Stimulated activated naive B cell treated with anti-CD40 and anti-IgM and Interleukin-4, amounts not matched to agents 10 μg/mL and 1 μg/mL and 100 μg/mL, for 72 hours (primary cell): ENCODE measurements at regions not wholly inside any gene's neighbourhood (a gene's known extent, or its start where the extent isn't known, plus 50 kb on each side); places are given as distances from the start of the nearest gene placed in this dataset.

Source experiments
- ATAC-seq, 2 donors: fragments of 150-1000 bp; cut with Tn5 transposase; replicated peaks; 2 replicates each; pipeline ENCODE4 v1.10.0; 2021; ENCODE audit warnings: moderate library complexity in 1 of 2
- DNase-seq: peaks from one replicate; pipeline ENCODE4 v3.0.0; 2021
- H3K27ac Mint-ChIP-seq: one replicate; pipeline ENCODE4 v1.8.0; 2022; ENCODE audit warnings: mild to moderate bottlenecking, mixed read lengths
- H3K27me3 Mint-ChIP-seq, 2 donors: one replicate each; pipeline ENCODE4 v1.8.0; 2022; ENCODE audit warnings: mixed read lengths in 2 of 2
- H3K36me3 Mint-ChIP-seq, 2 donors: one replicate each; pipeline ENCODE4 v1.8.0; 2022; ENCODE audit warnings: mixed read lengths in 2 of 2, mild to moderate bottlenecking in 1 of 2
- H3K4me1 Mint-ChIP-seq, 2 donors: one replicate each; pipeline ENCODE4 v1.8.0; 2022; ENCODE audit warnings: mixed read lengths in 2 of 2, mild to moderate bottlenecking in 1 of 2
- H3K4me3 Mint-ChIP-seq, 2 donors: one replicate each; pipeline ENCODE4 v1.8.0; 2022; ENCODE audit warnings: mild to moderate bottlenecking in 2 of 2, mixed read lengths in 2 of 2, moderate library complexity in 1 of 2
- H3K9me3 Mint-ChIP-seq, 2 donors: one replicate each; pipeline ENCODE4 v1.8.0; 2022; ENCODE audit warnings: mixed read lengths in 2 of 2, mild to moderate bottlenecking in 1 of 2

DNA sequence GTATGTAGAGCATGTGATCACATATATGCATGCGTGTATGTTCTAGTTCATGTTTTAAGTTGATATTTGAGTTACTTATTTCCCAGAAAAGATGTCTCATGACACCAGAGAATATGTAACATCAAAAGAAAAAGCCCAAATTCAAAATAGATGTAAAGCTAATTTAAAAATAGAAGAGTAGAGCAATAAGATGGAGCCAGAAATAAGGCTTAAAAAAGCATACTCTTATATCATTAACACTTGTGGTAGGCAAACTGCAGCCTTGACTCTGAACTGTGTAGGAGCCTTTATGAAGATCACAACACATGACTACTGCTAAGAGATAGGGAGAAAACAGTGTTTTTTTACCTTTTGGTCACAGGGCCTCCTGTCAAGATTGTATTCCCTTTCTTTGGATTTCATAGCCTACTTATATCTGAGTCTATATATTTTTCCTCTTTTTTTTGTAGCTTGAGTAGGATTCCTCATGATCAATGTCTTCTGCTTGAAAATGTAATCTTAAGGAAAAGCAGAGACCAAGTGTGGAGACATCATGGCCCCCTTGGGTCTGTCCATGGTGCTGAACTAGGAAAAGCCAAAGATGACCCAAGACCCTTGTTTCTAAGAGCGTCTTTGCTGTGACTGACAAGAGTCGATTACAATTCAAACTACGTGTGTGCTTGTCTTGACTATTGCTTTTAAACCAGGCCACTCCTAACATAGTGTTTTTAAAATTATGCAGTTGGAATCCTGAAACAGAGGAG lies 390.4 kb downstream of the SHISA9 start:
- Mint-ChIP-seq H3K4me3 (no peak overlapping the region), H3K9me3 (peaks cover 0 to 3% of the 10 kb centered on the region in 2 donors), H3K27ac (no peak overlapping the region), H3K27me3 (peaks cover 8 to 13% of the 10 kb centered on the region in 2 donors), H3K36me3 (no peaks in the 10 kb centered on the region), H3K4me1 (no peaks in the 10 kb centered on the region)
- ATAC-seq (no peak), DNase-seq (no peak)

DNA sequence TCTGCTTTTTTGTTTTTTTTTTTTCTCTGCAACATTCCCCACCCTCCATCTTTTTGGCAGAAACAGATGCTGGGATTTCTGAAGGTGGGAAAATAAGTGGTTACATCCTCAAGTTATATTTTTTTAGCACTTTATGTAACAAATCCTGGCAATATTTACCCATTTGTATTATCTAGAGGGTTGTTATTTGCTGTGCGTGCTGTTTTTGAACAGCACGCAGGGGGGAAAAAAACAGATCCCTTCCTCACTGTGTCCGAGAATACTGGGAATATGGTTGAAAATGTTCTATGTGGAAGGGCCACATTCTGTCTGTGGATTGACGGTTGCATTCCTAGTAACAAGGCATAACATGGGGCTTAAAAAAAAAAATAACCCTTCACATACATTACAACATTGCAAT lies 394.8 kb downstream of the SHISA9 start:
- ATAC-seq = no peak
- peaks cover 0 to 5% of the 10 kb centered on the region in 2 donors for H3K27me3 Mint-ChIP-seq
- no peaks in the 10 kb centered on the region for H3K4me1 Mint-ChIP-seq
- no peak for DNase-seq
- peaks cover 0 to 3% of the 10 kb centered on the region in 2 donors for H3K9me3 Mint-ChIP-seq
- H3K27ac Mint-ChIP-seq = no peak overlapping the region
- no peaks in the 10 kb centered on the region for H3K36me3 Mint-ChIP-seq
- H3K4me3 Mint-ChIP-seq = no peak overlapping the region

GRCh38 chr16:13298666-13299065 lies 397.3 kb downstream of the SHISA9 start:
- peaks cover 0 to 5% of the 10 kb centered on the region in 2 donors for H3K27me3 Mint-ChIP-seq
- no peak for ATAC-seq

GRCh38 chr16:13300066-13300840 lies 398.9 kb downstream of the SHISA9 start:
- Mint-ChIP-seq H3K27me3 (peaks cover 0 to 5% of the 10 kb centered on the region in 2 donors), H3K9me3 (peaks cover 3 to 5% of the 10 kb centered on the region in 2 donors), H3K4me3 (no peak overlapping the region), H3K27ac (no peak overlapping the region), H3K36me3 (no peaks in the 10 kb centered on the region), H3K4me1 (no peaks in the 10 kb centered on the region)
- ATAC-seq = no peak
- no peak for DNase-seq

More at GRCh38 chr16:13298666-13299065, 397.3 kb downstream of the SHISA9 start:
- Mint-ChIP-seq H3K36me3 (no peaks in the 10 kb centered on the region), H3K27ac (no peak overlapping the region), H3K4me3 (no peak overlapping the region), H3K9me3 (peaks cover 3 to 5% of the 10 kb centered on the region in 2 donors), H3K4me1 (no peaks in the 10 kb centered on the region)
- DNase-seq = no peak

GRCh38 chr16:13305019-13305755 lies 403.8 kb downstream of the SHISA9 start:
- H3K27ac Mint-ChIP-seq = no peak overlapping the region
- H3K4me1 Mint-ChIP-seq = no peaks in the 10 kb centered on the region
- no peak for DNase-seq
- no peaks in the 10 kb centered on the region for H3K36me3 Mint-ChIP-seq
- no peak for ATAC-seq
- peaks cover 4 to 8% of the 10 kb centered on the region in 2 donors for H3K27me3 Mint-ChIP-seq
- H3K4me3 Mint-ChIP-seq = no peak overlapping the region
- peaks cover 3 to 5% of the 10 kb centered on the region in 2 donors for H3K9me3 Mint-ChIP-seq

- H3K27ac Mint-ChIP-seq = no peak overlapping the region
- H3K4me1 Mint-ChIP-seq = no peaks in the 10 kb centered on the region
- DNase-seq = no peak
- no peaks in the 10 kb centered on the region for H3K36me3 Mint-ChIP-seq
- ATAC-seq = no peak
- no peak overlapping the region for H3K4me3 Mint-ChIP-seq
- H3K9me3 Mint-ChIP-seq = peaks cover 3 to 5% of the 10 kb centered on the region in 2 donors
- H3K27me3 Mint-ChIP-seq = peaks cover 4 to 8% of the 10 kb centered on the region in 2 donors
These were observed 405.0 kb downstream of the SHISA9 start for GRCh38 chr16:13306161-13306995.

- Mint-ChIP-seq H3K4me3 (no peak overlapping the region), H3K27me3 (peaks cover 4 to 8% of the 10 kb centered on the region in 2 donors), H3K4me1 (no peaks in the 10 kb centered on the region), H3K9me3 (peaks cover 3 to 5% of the 10 kb centered on the region in 2 donors), H3K36me3 (no peaks in the 10 kb centered on the region), H3K27ac (no peak overlapping the region)
- no peak for DNase-seq
- ATAC-seq = no peak
These were observed 405.9 kb downstream of the SHISA9 start for GRCh38 chr16:13307255-13307654.

DNA sequence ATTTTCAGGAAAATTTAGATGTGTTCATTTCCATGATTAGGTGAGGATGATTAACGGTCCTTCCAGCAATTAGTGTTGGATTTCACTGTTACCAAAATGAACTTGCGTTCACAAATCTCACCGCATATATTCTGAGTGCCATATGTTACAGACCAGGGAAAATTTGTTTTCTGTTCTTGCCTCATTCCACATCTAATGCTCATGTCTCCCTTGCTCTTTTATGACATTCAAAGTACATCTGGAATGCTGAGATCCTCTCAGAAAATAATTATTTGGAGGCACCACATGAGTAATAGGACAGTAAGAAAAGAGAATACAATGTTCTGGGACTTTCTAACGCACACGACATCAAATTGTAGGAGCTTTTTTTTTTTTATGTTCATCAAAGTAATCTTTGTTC lies 406.5 kb downstream of the SHISA9 start:
- no peak for DNase-seq
- Mint-ChIP-seq H3K9me3 (peaks cover under 1 to 1% of the 10 kb centered on the region in 2 donors), H3K36me3 (no peaks in the 10 kb centered on the region), H3K27ac (no peak overlapping the region), H3K27me3 (peaks cover 4 to 8% of the 10 kb centered on the region in 2 donors), H3K4me1 (no peaks in the 10 kb centered on the region), H3K4me3 (no peak overlapping the region)
- ATAC-seq = no peak

- no peak overlapping the region for H3K4me3 Mint-ChIP-seq
- no peaks in the 10 kb centered on the region for H3K36me3 Mint-ChIP-seq
- no peak for DNase-seq
- H3K27me3 Mint-ChIP-seq = peaks cover 4 to 8% of the 10 kb centered on the region in 2 donors
- ATAC-seq = no peak
- H3K9me3 Mint-ChIP-seq = peaks cover 0 to 1% of the 10 kb centered on the region in 2 donors
- peaks cover 10 to 16% of the 10 kb centered on the region in 2 donors for H3K4me1 Mint-ChIP-seq
- H3K27ac Mint-ChIP-seq = no peak overlapping the region
These were observed 410.7 kb downstream of the SHISA9 start for GRCh38 chr16:13312063-13312462.

DNA sequence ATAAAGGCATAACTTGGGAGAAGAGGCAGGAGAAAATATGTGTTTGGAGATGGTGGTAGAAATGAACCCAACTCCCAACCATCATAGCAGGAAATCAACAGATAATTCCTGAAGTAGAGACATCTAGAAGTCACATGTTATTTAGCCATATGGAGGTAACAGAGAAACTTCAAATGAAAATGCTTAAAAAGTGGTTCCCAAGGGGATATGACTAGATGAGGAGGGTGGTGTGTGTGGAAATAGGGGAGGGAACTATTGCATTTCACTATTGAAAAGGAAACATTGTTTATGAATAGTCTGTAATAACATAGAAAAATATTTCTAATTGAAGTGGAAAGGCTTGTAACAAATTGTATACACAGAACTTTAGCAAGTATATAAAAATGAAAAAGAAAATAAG lies 412.0 kb downstream of the SHISA9 start:
- H3K27me3 Mint-ChIP-seq = peaks cover 1 to 5% of the 10 kb centered on the region in 2 donors
- H3K4me1 Mint-ChIP-seq = peaks cover 10 to 17% of the 10 kb centered on the region in 2 donors
- ATAC-seq = no peak
- H3K4me3 Mint-ChIP-seq = no peak overlapping the region
- peaks cover 0 to 1% of the 10 kb centered on the region in 2 donors for H3K9me3 Mint-ChIP-seq
- H3K36me3 Mint-ChIP-seq = no peaks in the 10 kb centered on the region
- no peak overlapping the region for H3K27ac Mint-ChIP-seq
- DNase-seq = no peak

GRCh38 chr16:13314633-13315032 lies 413.2 kb downstream of the SHISA9 start:
- no peak for DNase-seq
- peaks cover 10 to 17% of the 10 kb centered on the region in 2 donors for H3K4me1 Mint-ChIP-seq
- H3K27me3 Mint-ChIP-seq = peaks cover 0 to 5% of the 10 kb centered on the region in 2 donors
- H3K36me3 Mint-ChIP-seq = no peaks in the 10 kb centered on the region
- H3K4me3 Mint-ChIP-seq = no peak overlapping the region
- ATAC-seq = no peak
- H3K9me3 Mint-ChIP-seq = peaks cover 0 to 1% of the 10 kb centered on the region in 2 donors
- H3K27ac Mint-ChIP-seq = no peak overlapping the region

- Mint-ChIP-seq H3K36me3 (no peaks in the 10 kb centered on the region), H3K27me3 (peaks cover 0 to 5% of the 10 kb centered on the region in 2 donors), H3K4me3 (peak overlapping the region in 1 of 2 donors; percentile 41), H3K4me1 (peaks cover 10 to 17% of the 10 kb centered on the region in 2 donors), H3K27ac (no peak overlapping the region), H3K9me3 (peaks cover 0 to 1% of the 10 kb centered on the region in 2 donors)
- DNase-seq (no peak), ATAC-seq (no peak)
These were observed 414.4 kb downstream of the SHISA9 start for GRCh38 chr16:13315642-13316427.

GRCh38 chr16:13322336-13322735 lies 420.9 kb downstream of the SHISA9 start:
- no peak for DNase-seq
- H3K36me3 Mint-ChIP-seq = no peaks in the 10 kb centered on the region
- H3K27ac Mint-ChIP-seq = no peak overlapping the region
- no peak overlapping the region for H3K4me3 Mint-ChIP-seq
- no peaks in the 10 kb centered on the region for H3K9me3 Mint-ChIP-seq
- ATAC-seq = no peak
- peaks cover 0 to 5% of the 10 kb centered on the region in 2 donors for H3K4me1 Mint-ChIP-seq
- H3K27me3 Mint-ChIP-seq = peaks cover 0 to 5% of the 10 kb centered on the region in 2 donors
